HG03558 (cell line): ENCODE measurements at regions not wholly inside any gene's neighbourhood (a gene's known extent, or its start where the extent isn't known, plus 50 kb on each side); places are given as distances from the start of the nearest gene placed in this dataset.
"Not testable (repeated sequence)": the region's sequence is repeated elsewhere in the genome, so short reads cannot be mapped to it uniquely, and the experiment has no call there.

Experiments used
- ATAC-seq: cut with Tn5 transposase; IDR thresholded peaks from one replicate; pipeline ENCODE4 v1.9.1; 2021; ENCODE audit warnings: moderate number of reproducible peaks; ENCODE audit not compliant: unreplicated experiment; ENCODE audit errors: extremely low read depth

DNA sequence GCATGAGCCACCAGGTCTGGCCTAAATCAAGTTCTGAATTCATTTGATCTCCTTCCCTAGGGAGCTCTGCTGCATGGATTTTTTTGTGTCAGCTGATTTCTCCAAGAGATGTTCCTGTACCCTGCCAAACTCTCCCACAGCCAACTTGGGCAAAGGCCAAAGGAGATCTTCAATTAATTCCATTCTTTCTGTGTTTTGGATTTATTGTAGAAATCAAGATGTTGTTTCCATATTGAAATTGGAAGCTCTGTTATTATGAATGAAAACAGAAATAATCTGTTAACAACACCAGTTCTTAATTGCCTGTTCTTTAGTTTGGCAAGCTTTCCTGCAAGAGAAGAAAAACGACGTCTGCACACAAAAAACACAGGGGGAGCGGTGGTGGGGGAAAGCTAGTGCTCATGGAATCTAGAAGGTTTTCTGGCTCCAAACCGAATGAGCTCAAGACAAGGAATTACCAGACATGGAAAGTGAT, 86.5 kb upstream of the ABCC4 start:
- ATAC-seq, result no peak

DNA sequence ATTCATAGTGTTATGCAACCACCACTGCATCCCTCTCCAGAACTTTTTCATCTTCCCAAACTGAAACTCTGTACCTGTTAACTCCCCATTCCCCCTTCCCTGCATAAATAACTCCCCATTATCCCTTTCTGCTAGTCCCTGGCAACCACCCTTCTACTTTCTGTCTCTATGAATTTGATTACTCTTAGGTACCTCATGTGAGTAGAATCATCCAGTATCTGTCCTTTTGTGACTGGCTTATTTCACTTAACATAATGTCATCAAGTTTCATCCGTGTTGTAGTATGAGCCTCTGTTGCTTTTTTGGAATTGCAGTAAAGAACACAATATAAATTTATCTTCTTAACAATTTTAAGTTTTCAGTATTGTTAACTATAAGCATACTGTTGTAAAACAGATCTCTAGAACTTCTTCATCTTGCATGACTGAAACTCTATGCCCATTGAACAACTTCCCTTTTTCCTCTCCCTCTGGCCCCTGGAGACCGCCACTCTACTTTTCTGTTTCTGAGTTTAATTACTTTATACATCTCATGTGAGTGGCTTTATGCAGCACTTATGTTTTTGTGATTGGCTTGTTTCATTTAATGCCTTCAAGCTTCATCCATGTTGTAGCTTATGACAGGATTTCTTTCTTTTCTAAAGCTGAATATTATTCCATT, 87.3 kb upstream of the ABCC4 start:
- no peak for ATAC-seq

DNA sequence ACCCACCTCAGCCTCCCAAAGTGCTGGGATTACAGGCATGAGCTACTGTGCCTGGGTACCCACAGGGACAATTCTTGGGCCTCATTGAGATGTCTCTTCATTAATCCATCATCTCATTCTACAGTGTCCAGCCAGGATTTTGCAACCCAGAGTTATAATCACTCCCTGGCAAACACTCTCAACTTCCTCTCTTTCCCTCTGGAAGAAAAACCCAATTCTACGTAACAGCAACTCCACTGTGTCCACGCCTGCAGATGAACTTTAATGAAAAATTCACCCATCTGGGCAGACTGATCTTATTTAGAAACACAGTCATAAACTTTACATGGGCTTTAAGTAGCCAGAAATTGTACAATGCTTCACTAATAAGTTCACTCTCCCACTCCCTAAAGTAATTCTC, 90.1 kb upstream of the ABCC4 start:
- no peak for ATAC-seq

DNA sequence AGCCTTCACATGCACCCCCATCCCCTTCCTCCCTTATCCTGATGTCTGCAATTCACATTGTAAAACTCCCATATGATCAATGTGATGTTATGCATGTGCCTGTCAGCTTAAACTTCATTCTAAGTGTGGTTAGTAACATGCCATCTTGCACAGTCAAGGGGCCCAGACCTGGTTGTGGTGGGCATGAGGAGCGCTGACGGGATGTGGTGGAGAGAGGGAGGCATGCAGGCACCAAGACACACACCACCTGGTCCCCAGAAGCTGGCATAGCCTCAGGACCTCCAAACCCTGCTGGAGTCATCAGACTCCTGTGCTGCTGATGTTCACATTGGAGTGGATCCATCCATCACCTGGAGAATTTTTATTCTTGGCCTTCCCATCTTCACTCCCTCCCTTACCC, 90.5 kb upstream of the ABCC4 start:
- no peak for ATAC-seq

DNA sequence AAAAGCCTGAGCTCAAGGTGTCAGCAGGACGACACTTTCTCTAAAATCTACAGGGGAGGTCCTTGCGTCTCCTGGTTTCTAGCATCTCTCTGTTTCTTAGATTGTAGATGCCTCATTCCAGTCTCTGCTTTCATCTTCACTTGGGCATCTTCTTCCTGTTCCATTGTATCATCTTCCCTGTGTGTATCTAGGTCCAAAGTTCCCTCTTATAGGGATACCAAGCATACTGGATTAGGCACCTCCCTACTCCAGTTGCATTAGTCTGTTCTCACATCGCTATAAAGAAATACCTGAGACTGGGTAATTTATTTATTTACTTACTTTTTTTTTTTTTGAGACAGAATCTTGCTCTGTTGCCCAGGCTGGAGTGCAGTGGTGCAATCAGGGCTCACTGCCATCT, 91.3 kb upstream of the ABCC4 start:
- ATAC-seq, result no peak

DNA sequence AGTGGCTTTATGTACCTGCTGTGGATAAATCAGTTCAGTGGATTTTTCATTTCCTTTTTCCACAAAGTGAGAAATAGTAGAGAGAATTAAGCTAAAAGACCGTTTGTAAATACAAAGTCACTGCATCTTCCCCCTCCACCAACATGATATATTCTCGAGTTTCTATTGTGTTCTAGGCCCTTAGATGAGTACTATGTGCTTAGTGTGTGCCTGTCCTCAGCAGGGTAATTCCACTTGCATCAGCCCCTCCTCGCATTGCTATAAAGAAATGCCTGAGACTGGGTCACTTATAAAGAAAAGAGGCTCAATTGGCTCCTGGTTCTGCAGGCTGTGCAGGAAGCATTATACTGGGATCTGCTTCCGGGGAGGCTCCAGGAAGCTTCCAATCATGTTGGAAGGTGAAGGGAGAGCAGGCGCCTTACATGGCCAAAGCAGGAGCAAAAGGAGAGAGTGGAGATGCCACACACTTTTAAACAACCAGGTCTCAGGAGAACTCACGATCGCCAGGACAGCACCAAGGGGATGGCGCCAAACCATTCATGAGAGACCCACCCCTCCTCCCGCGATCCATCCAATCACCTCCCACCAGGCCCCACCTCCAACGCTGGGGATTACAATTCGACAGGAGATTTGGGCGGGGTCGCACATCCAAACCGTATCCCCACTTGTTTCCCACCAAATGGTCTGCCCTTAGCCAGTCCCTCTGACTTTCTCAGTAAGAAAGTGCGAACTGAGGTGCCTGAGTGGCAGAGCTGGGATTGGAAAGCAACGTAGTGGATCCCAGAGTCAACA, 102.3 kb upstream of the ABCC4 start:
- ATAC-seq, result no peak

DNA sequence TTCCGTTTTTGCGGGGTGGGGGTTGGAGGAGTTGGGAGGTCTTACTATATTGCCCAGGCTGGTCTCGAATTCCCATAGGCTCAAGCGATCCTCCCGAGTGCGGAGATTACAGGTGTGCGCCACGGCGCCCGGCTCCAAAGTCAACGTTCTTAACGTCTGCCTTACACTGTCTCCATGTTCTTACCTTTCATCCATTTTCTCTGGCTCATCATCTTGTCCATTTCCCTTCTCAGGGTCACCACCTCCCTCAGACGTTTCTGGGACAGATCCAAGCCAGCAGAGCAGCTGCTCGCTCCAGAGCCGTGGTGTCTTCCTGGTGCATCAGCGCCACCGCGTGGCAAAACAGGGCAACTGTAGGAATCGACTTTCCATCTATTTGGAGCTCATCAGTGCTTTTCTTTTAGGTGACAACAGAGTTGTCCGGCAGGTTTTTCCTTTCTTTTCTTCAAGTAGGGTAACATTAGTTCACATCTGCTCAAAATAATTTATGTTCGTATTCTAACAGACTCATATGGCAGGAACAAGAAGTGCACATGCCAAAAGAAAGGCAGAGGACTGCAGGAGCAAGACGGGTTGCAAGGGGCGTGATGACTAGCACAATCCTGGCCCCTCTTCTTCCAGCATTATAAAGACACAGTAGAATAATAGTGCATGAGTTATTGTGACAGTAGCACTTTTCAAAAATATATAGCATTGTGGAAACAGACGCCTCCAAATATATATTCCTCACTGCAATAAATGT, 103.1 kb upstream of the ABCC4 start:
- ATAC-seq, result peak; percentile 63

DNA sequence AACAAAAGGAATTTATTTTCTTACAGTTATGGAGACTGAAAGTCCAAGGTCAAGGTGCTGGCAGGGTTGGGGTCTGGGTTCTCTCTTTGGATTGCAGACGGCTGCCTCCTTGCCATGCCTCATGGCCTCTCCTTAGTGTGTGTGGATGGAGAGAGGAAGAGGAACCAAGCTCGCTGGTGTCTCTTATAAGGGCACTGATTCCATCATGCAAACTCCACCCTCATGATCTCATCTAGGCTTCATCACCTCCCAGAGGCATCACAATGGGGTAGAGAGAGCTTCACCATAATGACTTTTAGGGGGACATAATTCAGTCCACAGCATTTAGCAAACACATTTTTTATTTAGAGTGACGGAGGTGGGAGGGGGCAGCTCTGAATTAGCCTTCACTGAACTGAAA, 104.9 kb upstream of the ABCC4 start:
- ATAC-seq, result no peak

DNA sequence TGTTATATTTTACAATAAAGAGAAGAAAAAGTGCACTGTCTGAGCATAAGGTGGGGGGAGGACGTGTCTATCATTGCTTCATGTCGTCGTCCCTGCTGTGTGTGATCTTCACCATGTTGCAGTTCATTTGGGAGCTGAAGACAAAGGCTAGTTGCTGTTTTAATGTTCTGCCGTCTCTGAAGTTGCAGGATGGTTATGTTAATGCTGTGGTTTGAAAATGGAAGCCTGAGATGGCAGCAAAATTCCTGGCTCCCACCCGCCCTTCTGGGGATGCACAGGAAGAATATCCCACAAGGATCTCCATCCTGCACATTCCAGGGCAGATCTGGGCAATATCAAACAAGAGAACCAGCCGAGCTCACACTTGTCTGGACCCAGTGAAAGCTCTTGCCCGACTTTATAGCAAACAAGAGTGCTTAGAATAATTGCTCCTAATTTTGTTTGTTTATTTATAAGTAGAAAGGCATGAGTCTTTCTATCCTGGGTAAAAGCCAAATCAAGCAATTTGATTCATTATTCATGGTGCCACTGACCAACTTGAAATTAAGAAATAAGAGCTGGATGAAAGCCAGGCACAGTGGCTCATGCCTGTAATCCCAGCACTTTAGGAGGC, 110.3 kb upstream of the ABCC4 start:
- ATAC-seq, result no peak

DNA sequence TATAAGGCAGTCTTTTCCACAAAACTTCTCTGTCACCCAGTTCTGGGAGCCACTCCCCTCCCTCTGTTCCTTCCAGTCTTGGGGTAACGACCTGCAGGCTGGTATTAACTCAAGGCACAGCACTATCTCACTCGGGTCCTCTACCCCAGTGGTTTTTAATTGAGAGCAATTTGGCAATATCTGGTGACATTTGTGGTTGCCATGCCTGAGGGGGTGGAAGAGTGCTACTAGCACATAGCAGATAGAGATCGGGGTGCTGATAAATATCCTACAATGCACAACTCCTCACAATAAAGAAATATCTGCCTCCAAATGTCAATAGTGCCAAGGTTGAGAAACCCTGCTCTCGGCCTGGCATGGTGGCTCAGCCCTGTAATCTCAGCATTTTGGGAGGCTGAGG, 117.7 kb upstream of the ABCC4 start:
- no peak for ATAC-seq

DNA sequence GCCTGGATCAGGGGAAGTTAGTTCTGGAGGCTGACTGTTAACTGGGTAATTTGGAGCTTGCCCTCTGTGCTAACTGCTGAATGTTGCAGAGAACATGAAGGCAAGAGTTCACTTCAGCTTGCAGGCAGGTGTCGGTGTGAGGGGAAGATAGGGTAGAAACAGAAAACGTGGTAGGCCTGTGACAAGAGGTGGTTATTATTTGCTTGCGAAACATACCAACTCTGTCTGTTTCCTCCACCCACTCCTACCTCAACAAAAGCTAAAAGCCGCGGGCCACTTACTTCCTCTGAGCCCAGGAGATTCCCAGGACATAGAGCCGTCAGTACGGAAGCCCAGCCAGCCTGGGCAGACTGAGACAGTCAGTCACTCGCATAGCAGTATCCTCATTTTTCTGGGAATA, 119.2 kb upstream of the ABCC4 start:
- no peak for ATAC-seq

DNA sequence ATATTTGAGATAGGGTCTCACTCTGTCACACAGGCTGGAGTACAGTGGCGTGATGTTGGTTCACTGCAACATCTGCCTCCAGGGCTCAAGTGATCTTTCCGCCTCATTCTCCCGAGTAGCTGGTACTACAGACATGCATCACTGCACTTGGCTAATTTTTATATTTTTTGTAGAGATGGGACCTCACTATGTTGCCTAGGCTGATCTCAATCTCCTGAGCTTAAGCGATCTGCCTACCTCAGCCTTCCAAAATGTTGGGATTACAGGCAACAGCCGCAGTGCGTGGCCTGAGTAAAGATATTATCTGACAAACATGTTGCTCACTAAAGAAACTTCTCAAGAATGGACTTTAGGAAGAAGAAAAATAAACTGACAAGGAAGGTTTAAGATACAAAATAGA, 125.4 kb upstream of the ABCC4 start:
- no peak for ATAC-seq

DNA sequence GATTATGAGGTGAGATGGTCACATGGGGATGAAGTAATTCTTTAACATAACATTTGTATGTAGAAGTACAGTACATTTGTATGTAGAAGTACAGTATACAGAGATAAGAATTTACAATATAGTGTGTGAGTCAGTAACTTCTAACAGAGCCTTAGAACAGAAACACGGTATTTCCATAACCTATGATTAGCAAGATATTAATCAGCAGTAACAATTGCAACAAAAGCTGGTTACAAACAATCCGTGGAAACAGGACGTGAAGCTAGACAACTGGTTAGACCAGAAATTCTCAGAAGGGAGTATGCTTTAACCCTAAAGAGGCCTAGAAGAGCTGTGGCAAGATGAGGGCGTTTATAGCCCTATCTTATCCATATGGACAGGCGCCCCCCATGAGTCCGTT, 122.0 kb upstream of the CLDN10 start:
- not testable (repeated sequence) for ATAC-seq

DNA sequence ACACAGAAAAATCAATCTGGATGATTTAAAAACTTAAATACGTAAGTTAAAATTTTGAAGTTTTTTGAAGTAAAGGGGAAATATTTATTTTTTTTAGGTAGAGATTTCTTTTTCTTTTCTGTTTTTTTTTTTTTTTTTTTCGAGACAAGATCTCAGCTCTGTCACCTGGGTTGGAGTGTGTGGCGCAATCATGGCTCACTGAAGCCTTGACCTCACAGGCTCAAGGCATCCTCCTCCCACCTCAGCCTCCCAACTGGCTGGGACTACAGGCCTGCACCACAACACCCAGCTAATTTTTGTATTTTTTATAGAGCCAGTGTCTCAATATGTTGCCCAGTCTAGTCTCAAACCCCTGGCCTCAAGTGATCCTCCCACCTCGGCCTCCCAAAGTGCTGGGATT, 120.4 kb upstream of the CLDN10 start:
- ATAC-seq, result no peak

DNA sequence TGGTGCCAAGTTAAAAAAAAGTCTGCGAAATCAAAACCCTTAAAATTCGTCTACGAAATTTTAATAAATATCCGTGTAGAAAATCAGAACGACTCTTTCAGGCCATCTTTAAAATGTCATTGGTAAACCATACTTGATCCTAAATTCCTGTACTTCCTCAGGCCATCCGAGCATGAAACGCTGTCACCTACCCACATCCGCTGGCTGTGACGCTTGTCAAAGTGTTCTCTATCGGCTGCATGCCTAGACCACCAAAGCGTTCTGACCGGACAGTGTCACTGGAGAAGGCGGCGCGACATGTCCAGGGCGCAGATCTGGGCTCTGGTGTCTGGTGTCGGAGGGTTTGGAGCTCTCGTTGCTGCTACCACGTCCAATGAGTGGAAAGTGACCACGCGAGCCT, 119.0 kb upstream of the CLDN10 start:
- no peak for ATAC-seq

DNA sequence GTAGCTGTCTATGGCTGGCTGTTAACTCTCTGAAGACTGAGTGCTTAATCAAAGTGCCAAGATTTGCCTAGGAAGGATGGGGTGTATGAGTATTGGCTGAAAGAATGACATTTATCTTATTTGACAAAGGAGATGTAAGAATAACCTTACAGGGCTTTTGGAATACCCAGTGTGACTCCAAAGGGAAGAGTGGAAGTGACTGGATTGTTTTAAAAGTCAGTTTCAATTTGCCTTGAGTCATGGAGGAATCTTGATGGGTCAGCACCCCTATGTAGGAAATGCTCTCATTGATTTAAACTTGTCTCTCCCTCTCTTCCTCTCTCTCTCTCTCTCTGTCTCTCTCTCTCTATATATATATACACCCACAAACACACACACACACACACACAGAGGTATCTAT, 118.4 kb upstream of the CLDN10 start:
- no peak for ATAC-seq

DNA sequence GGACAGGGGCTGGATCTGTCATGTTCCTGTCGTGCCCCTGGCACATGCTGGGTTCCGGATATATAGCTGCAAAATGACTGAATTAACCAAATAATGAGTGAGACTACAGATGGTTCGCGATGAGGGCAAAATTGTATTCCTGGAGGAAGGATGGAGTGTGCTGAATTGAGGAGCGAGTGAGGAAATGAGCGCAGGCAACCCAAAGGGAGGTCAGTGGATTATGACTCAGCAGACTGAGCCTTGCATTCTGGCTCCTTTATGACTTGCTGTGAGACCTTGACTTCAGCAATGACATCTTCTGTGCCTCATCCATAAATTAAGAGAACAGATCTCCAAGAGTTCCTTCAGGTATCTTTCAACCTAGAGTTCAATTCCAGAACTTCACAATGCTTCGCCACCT, 115.0 kb upstream of the CLDN10 start:
- ATAC-seq, result no peak

DNA sequence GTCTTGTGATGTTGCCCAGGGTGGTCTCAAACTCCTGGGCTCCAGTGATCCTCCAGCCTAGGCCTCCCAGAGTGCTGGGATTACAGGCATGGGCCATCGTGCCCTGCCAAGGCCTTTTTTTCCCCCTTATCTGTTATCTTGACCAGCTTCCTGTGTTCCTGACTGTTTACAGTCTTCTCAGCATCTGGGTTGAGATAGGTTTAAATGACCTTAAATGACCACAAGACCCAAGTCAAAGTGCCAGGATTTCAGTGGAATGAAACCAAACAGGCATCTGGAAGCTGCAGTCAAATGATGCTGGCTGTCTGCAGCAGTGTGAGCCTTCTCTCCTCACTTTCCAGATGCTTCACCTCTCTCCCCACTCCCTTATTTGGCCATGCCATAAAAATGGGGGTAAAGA, 114.2 kb upstream of the CLDN10 start:
- ATAC-seq, result no peak

DNA sequence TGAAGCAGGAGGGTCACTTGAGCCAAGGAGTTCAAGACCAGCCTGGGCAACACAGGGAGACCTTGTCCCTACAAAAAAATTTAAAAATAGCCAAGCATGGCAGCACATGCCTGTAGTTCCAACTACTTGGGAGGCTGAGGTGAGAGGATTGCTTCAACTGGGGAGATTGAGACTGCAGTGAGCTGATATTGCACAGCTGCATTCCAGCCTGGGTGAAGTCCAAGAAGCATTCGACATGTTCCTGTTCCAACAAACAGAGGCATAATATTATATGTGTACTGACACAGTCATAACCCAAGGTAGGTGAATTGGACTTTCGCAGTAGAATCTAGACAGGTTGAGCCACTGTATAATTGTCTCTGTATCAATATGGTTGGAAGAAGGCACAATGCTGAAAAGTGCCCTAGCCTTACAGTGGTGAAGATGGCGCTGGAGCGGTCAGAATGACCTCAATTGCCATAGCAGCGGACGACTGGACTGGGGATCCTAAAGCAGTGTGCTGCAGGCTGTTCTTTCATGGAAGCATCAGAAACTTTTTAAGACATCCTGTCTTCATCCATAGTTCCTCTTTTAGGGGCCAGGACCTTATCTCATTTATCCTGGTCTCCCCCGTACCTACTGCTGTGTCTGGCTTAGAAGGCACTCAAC, 112.0 kb upstream of the CLDN10 start:
- ATAC-seq, result no peak

DNA sequence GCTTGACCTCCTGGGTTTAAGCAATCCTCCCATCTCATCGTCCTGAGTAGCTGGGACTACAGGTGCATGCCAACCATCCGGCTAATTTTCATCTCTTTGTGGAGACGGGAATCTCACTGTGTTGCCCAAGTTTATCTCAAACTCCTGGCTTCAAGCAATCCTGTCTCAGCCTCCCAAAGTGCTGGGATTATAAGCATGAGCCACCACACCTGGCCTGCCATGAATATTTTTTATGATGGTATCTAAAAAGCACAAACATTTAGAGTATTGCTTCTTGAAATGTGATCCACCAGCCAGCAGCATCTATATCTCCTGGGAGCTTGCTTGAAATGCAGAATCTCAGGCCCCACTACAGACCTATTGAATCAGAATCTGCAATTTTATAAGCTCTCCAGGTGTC, 111.2 kb upstream of the CLDN10 start:
- ATAC-seq, result no peak
